ENCODE measurements at regions not wholly inside any gene's neighbourhood (a gene's known extent, or its start where the extent isn't known, plus 50 kb on each side); places are given as distances from the start of the nearest gene placed in this dataset.

DNA sequence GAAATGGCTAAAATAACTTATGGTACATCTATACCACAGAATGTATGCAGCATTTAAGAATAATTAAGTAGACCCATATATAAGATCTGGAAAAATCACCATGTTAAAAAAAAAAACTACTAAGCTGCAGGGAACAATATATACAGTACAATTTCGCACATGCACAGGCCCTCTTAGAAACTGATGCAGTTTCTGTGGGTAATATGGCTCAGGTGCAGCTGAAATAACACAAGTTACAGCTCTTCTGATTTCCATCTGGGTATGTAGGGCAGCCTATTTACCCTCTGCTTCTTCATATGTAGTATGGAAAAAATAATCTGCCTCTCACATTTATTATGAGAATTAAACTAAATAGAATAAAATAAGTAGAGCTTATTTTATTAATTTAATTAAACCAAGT lies 82.9 kb downstream of the YIPF5 start:
- Histone ChIP-seq H3K4me1 (peaks cover 0 to 19% (median 15%) of the 10 kb centered on the region in 4 donors), H3K4me3 (no peak overlapping the region), H3K9me3 (no peaks in the 10 kb centered on the region), H3K27ac (no peak overlapping the region), H3K36me3 (no peaks in the 10 kb centered on the region), H3K27me3 (no peaks in the 10 kb centered on the region)
- WGBS, 2 donors: 83 to 89% methylated on average over 1 of the region's 1 CpG
- intact Hi-C loops (cut with DNase I): no loop called here
- TF ChIP-seq POLR2A (IDR thresholded peaks at IDR 0.05) (no peak), CTCF (IDR thresholded peaks at IDR 0.05) (no peak), POLR2AphosphoS5 (IDR thresholded peaks at IDR 0.05) (no peak), EP300 (IDR thresholded peaks at IDR 0.05) (no peak)
- no peak for DNase-seq

- H3K36me3 ChIP-seq: no peaks in the 10 kb centered on the region
- no peaks in the 10 kb centered on the region for H3K27me3 ChIP-seq
- no peak for DNase-seq
- intact Hi-C loops (cut with DNase I): no loop called here
- no peak overlapping the region for H3K27ac ChIP-seq
- TF ChIP-seq POLR2A (IDR thresholded peaks at IDR 0.05): no peak
- no peak for TF ChIP-seq CTCF (IDR thresholded peaks at IDR 0.05)
- TF ChIP-seq POLR2AphosphoS5 (IDR thresholded peaks at IDR 0.05): no peak
- TF ChIP-seq EP300 (IDR thresholded peaks at IDR 0.05): no peak
- no peaks in the 10 kb centered on the region for H3K9me3 ChIP-seq
- peaks cover 0 to 19% (median 15%) of the 10 kb centered on the region in 4 donors for H3K4me1 ChIP-seq
- 80 to 83% methylated on average over 3 of the region's 3 CpGs for WGBS, 2 donors
- no peak overlapping the region for H3K4me3 ChIP-seq
These were observed 82.0 kb downstream of the YIPF5 start for GRCh38 chr5:144088206-144089064.

DNA sequence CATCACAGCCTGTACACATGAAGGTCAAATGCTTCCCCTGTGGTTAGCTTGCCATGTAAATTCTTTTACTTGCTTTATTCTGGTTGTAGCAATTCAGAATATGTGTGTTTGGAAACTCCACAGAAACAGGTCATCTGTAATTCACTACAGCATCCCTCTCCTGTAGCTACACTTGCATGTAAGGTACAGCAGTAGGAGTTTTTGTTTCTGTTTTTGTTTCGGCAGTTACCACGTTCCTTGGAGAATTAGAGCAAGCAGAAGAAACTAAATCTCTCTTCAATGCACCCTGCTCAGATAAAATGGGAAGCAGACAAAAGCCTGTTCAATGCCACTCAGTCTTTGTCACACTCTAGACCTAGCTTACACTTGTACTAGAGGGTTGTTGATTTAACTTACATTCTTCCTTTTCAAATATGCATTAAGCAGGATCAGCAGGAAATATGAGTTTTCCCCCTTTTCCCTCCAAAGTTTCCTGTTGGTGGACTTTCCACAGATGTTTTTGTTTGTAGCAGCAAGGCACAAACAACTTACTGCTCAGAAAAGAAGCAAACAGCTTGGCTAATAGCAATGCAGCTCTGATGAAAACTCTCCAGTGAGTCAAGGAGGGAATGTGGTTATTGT lies 80.9 kb downstream of the YIPF5 start:
- no peaks in the 10 kb centered on the region for H3K27me3 ChIP-seq

GRCh38 chr5:144092508-144092907 lies 78.0 kb downstream of the YIPF5 start:
- WGBS, 2 donors: 90 to 92% methylated on average over 3 of the region's 3 CpGs
- intact Hi-C loops (cut with DNase I): no loop called here
- Histone ChIP-seq H3K4me1 (peaks cover 0 to 19% (median 15%) of the 10 kb centered on the region in 4 donors), H3K27ac (no peak overlapping the region), H3K9me3 (no peaks in the 10 kb centered on the region), H3K27me3 (no peaks in the 10 kb centered on the region), H3K4me3 (no peak overlapping the region), H3K36me3 (no peaks in the 10 kb centered on the region)
- no peak for DNase-seq
- TF ChIP-seq CTCF (IDR thresholded peaks at IDR 0.05) (no peak), EP300 (IDR thresholded peaks at IDR 0.05) (no peak), POLR2AphosphoS5 (IDR thresholded peaks at IDR 0.05) (no peak), POLR2A (IDR thresholded peaks at IDR 0.05) (no peak)

More for the DNA sequence above, 80.9 kb downstream of the YIPF5 start:
- no peak overlapping the region for H3K4me3 ChIP-seq
- TF ChIP-seq POLR2A (IDR thresholded peaks at IDR 0.05): no peak
- no peak for TF ChIP-seq POLR2AphosphoS5 (IDR thresholded peaks at IDR 0.05)
- TF ChIP-seq EP300 (IDR thresholded peaks at IDR 0.05): no peak
- TF ChIP-seq CTCF (IDR thresholded peaks at IDR 0.05): no peak
- no peak overlapping the region for H3K27ac ChIP-seq
- peaks cover 0 to 19% (median 15%) of the 10 kb centered on the region in 4 donors for H3K4me1 ChIP-seq
- WGBS, 2 donors: 31 to 42% methylated on average over 2 of the region's 2 CpGs
- intact Hi-C loops (cut with DNase I): no loop called here
- no peaks in the 10 kb centered on the region for H3K9me3 ChIP-seq
- DNase-seq: no peak
- H3K36me3 ChIP-seq: no peaks in the 10 kb centered on the region
